H4 (cell line): ENCODE measurements at regions not wholly inside any gene's neighbourhood (a gene's known extent, or its start where the extent isn't known, plus 50 kb on each side); places are given as distances from the start of the nearest gene placed in this dataset.
"Not testable (repeated sequence)": the region's sequence is repeated elsewhere in the genome, so short reads cannot be mapped to it uniquely, and the experiment has no call there.

ENCODE experiments used
- DNase-seq: peaks from one replicate; pipeline ENCODE4 v3.0.0-alpha.2; 2015; ENCODE audit warnings: low spot score

DNA sequence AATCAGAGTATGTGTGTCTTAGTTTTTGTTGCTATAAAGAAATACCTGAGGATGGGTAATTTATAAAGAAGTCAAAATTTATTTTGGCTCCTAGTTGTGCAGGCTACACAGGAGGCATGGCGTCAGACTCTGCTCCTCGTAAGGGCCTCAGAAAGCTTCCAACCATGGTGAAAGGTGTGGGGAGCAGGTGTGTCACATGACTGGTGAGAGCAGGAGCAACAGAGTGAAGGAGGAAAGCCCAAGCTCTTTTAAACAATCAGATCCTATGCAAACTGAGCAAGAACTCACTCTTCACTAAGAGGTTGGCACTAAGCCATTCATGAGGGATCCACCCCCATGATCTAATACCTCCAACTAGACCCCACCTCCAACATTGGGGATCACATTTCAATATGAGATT, 1524.3 kb downstream of the HACE1 start:
- no peak for DNase-seq

DNA sequence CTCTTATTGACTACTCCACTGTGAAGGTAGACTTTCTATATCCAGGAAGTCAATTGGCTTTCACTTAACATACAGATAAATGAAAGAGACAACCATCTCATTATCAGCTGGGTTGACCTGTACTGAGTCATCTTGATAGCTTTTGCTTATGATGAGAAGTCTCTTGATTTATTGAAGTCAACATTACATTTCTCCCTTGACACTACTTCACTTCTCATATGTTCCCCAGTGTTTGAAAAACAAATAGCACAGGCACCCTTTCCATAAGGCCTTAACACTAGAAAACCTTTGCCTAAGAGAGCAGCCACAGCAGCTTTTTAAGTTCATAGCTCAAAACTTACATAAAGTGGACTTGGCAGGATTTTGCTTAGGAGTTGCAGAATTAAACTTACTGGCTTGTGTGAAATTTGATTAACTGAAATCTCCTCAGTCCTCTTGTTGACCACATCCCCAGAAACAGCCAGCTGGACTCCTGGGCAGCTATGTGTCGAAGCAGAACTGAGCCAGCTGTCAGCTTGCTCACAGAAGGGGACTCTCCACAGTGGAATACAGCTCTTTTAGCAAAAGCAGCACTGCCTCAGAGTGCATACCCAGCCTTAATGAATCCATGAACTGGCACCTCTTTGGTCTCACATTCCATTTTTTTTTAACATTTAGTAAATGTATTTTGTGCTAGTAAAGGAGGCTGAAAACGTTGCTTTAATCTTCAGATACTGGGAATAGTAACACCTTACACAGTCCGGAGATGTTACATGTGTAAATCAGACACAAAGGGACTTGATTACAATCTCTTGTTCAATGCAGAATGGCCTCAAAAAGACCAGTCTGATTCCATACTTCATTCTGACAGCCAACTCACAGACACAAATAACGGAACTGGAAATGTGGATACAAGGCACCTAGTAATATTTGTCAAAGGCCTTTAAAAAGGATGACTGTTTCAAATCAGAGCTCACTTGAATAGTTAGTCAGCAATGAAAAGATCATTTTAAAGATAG, 1532.7 kb downstream of the HACE1 start:
- DNase-seq: no peak

DNA sequence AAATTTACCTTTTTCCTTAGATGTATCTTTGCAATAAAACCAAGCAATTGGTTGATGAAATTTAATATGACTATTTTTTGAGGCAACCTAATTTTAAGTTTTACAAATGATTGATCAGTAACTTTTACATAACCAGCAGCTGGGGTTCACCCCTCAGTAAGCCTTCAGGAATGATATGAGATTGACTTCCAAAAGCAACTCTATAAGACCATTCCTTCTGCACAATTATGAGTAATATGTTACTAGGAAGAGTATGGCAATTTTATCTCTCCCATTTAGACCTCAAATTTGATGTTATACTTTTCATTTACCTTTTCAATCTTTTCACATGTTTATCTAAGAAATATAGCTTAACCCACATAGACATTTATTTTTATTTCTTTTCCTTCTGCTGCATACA, 1546.3 kb downstream of the HACE1 start:
- DNase-seq: no peak

GRCh38 chr6:103294376-103294775, 1565.3 kb downstream of the HACE1 start:
- DNase-seq: not testable (repeated sequence)

GRCh38 chr6:103284835-103285234, 1574.9 kb downstream of the HACE1 start:
- DNase-seq: no peak

- no peak for DNase-seq
Measured at GRCh38 chr6:103280417-103280816, 1579.3 kb downstream of the HACE1 start.

DNA sequence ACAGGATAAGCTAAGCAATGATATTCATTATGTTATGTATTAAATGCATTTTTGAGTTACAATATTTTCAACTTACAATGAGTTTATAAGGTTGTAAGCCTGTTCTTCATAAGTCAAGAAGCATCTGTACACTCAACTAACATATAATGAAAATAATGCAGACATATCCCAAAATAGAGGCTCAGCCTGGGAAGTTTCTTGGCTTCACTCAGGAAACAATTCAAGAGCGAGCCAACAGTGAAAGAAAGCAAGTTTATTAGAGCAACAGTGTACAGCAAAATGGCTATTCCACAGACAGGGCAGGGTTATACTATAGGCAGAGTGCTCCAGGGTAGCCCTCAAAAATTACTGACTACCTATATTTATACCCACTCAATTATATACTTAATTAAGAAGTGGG, 1581.8 kb downstream of the HACE1 start:
- no peak for DNase-seq

- peak; percentile 48 for DNase-seq
Measured at GRCh38 chr6:103273048-103273447, 1586.7 kb downstream of the HACE1 start.

DNA sequence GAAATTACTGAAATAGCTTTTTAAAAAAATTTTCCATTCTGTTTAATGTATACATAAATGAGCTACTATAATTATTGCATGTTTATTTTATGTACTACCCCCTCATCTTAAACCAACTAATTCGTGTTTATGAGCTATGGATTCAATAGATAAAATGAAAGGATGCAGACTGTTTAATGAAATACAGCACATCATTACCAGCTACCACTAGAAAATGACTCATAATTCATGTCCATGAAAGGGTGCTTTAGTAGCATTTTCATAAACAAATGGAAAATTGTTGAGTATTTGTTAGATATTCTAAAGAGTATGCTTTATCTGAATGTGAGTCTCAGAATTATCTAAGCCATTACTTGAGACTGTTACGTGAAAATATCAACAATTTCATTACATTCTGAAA, 1590.1 kb downstream of the HACE1 start:
- no peak for DNase-seq

DNA sequence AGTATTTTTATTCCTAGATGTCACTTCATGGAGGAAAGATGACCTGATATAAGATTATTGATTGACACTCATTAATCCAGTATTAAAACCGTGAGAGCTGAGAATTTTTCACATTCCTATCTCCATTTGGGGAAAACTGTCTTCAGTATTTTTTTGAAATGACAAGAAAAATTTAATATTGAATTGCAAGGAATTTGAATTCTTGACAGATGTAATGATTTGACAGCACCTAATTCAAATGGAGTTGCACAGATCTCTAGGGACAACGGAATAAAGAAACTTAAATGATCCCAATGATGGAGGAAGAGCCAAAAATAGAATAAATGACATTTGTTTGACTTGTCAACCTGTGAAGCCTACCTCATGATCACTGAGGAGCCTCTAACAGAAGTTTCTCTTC, 1591.4 kb downstream of the HACE1 start:
- no peak for DNase-seq

DNA sequence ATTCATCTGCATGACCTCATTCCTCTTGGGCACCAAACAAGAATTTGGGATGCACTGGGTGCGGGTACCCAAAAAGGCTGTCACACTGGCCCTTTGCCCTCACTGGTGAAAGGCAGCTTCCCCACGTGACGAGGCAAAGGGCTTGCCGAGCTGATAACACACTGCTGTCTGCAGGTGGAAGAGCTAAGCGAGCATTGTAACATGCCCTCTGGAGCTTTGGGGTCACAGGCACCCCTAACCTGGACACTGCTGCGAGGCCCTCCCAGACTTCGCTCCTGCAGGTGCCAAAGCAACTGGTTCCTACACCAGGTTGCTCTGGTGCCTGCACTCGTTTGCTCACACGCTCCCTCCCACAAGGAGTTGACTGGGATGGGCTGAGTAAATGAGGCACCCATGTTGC, 1595.7 kb downstream of the HACE1 start:
- DNase-seq: no peak

- no peak for DNase-seq
Measured at GRCh38 chr6:103255132-103255531, 1604.6 kb downstream of the HACE1 start.

GRCh38 chr6:103236923-103237322, 1622.8 kb downstream of the HACE1 start:
- DNase-seq: peak; percentile 8

- DNase-seq: no peak
Measured at GRCh38 chr6:103231181-103231580, 1628.5 kb downstream of the HACE1 start.

- peak; percentile 8 for DNase-seq
Measured at GRCh38 chr6:103215847-103216246, 1643.9 kb downstream of the HACE1 start.

- DNase-seq: no peak
Measured at GRCh38 chr6:103210686-103211085, 1649.0 kb downstream of the HACE1 start.

DNA sequence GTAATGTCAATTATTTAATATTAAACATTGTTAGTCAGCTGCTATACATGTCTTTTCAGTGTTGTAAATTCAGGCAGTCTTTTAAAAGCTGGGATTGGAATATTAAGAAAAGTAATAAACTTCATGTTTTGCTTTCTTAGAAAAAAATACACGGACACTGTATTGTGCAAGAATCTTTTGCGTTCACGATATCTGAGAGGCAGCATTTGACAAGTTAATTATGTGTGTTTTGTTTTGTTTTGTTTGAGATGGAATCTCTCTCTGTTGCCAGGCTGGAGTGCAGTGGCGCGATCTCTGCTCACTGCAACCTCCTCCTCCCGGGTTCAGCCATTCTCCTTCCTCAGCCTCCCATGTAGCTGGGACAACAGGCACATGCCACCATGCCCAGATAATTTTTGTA, 1661.3 kb downstream of the HACE1 start:
- no peak for DNase-seq

GRCh38 chr6:103193413-103193812, 1666.3 kb downstream of the HACE1 start:
- no peak for DNase-seq

GRCh38 chr6:103191391-103192093, 1668.2 kb downstream of the HACE1 start:
- DNase-seq: no peak

GRCh38 chr6:103184776-103185175, 1674.9 kb downstream of the HACE1 start:
- DNase-seq: no peak

DNA sequence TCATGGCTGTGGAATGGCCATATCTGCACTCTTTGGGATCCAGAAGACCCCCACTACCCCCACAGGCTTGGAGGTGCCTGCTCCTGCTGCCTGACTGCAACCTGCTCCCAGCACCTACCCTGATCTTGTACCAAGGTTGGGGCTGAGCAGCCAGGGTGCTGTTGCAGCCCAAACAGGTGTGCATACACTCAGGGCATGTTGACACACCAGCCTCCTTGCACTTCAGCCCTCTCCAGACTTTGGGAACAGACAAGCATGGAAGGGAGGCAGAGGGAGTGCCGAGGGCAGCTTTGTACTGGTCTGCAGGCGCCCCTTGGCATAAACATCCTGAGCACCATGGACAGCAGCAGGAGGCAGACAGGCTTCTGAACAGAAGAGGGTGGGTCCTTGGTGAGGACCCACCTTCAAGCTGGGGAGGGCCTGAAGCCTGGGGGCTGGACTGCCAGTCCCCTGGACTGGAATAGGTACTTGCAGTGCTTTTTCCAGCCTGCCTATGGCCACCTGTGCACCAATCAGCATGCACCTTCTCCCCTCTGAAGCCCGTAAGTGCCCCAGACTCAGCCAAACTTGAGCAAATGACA, 1675.8 kb downstream of the HACE1 start:
- no peak for DNase-seq

- DNase-seq: no peak
Measured at GRCh38 chr6:103178193-103178592, 1681.5 kb downstream of the HACE1 start.

- DNase-seq: no peak
Measured at GRCh38 chr6:103177791-103178190, 1681.9 kb downstream of the HACE1 start.
